Central memory CD8-positive, alpha-beta T cell (primary cell): ENCODE measurements at regions not wholly inside any gene's neighbourhood (a gene's known extent, or its start where the extent isn't known, plus 50 kb on each side); places are given as distances from the start of the nearest gene placed in this dataset.

Source experiments
- ATAC-seq: fragments of 150-1000 bp; cut with Tn5 transposase; replicated peaks from 2 replicates; pipeline ENCODE4 v1.10.0; 2022; ENCODE audit warnings: mild to moderate bottlenecking, moderate FRiP score, moderate number of reproducible peaks; ENCODE audit not compliant: poor library complexity, severe bottlenecking; ENCODE audit errors: extremely low read depth
- DNase-seq, 2 donors: peaks; one replicate each; pipeline ENCODE4 v3.0.0; 2021; ENCODE audit warnings: low spot score in 2 of 2
- H3K27ac Mint-ChIP-seq: one replicate; pipeline ENCODE4 v1.8.0; 2022; ENCODE audit warnings: low read depth, mild to moderate bottlenecking, moderate library complexity, mixed read lengths
- H3K27me3 Mint-ChIP-seq: one replicate; pipeline ENCODE4 v1.8.0; 2022; ENCODE audit warnings: mixed read lengths
- H3K36me3 Mint-ChIP-seq: one replicate; pipeline ENCODE4 v1.8.0; 2022; ENCODE audit warnings: mild to moderate bottlenecking, moderate library complexity, mixed read lengths; ENCODE audit not compliant: insufficient read depth
- H3K4me1 Mint-ChIP-seq: one replicate; pipeline ENCODE4 v1.8.0; 2022; ENCODE audit warnings: mixed read lengths
- H3K4me3 Mint-ChIP-seq: one replicate; pipeline ENCODE4 v1.8.0; 2022; ENCODE audit warnings: mild to moderate bottlenecking, moderate library complexity, mixed read lengths
- H3K9me3 Mint-ChIP-seq: one replicate; pipeline ENCODE4 v1.8.0; 2022; ENCODE audit warnings: mixed read lengths

- no peak overlapping the region for H3K27ac Mint-ChIP-seq
- H3K9me3 Mint-ChIP-seq = no peaks in the 10 kb centered on the region
- H3K36me3 Mint-ChIP-seq = no peaks in the 10 kb centered on the region
- DNase-seq (no peak), ATAC-seq (no peak)
- H3K4me1 Mint-ChIP-seq = peaks cover 5% of the 10 kb centered on the region
- peaks cover 36% of the 10 kb centered on the region for H3K27me3 Mint-ChIP-seq
- no peak overlapping the region for H3K4me3 Mint-ChIP-seq
These were observed 116.3 kb upstream of the HAAO start for GRCh38 chr2:42908518-42909200.

- H3K36me3 Mint-ChIP-seq = no peaks in the 10 kb centered on the region
- DNase-seq (no peak), ATAC-seq (no peak)
- H3K4me1 Mint-ChIP-seq = no peaks in the 10 kb centered on the region
- no peaks in the 10 kb centered on the region for H3K9me3 Mint-ChIP-seq
- H3K27ac Mint-ChIP-seq = no peak overlapping the region
- H3K4me3 Mint-ChIP-seq = no peak overlapping the region
- peaks cover 43% of the 10 kb centered on the region for H3K27me3 Mint-ChIP-seq
These were observed 115.5 kb upstream of the HAAO start for GRCh38 chr2:42907835-42908234.

GRCh38 chr2:42906557-42907411 is 114.4 kb upstream of the HAAO start:
- Mint-ChIP-seq H3K4me3 (no peak overlapping the region), H3K27ac (no peak overlapping the region), H3K4me1 (no peaks in the 10 kb centered on the region), H3K27me3 (peaks cover 43% of the 10 kb centered on the region), H3K9me3 (no peaks in the 10 kb centered on the region), H3K36me3 (no peaks in the 10 kb centered on the region)
- no peak for DNase-seq
- ATAC-seq = no peak

GRCh38 chr2:42906111-42906556 is 113.8 kb upstream of the HAAO start:
- DNase-seq (no peak), ATAC-seq (no peak)
- Mint-ChIP-seq H3K4me1 (no peaks in the 10 kb centered on the region), H3K4me3 (no peak overlapping the region), H3K27ac (no peak overlapping the region), H3K9me3 (no peaks in the 10 kb centered on the region), H3K27me3 (peaks cover 43% of the 10 kb centered on the region), H3K36me3 (no peaks in the 10 kb centered on the region)

- H3K4me1 Mint-ChIP-seq = no peaks in the 10 kb centered on the region
- H3K27ac Mint-ChIP-seq = no peak overlapping the region
- H3K27me3 Mint-ChIP-seq = peaks cover 43% of the 10 kb centered on the region
- no peaks in the 10 kb centered on the region for H3K36me3 Mint-ChIP-seq
- H3K9me3 Mint-ChIP-seq = no peaks in the 10 kb centered on the region
- no peak overlapping the region for H3K4me3 Mint-ChIP-seq
- DNase-seq = no peak
- ATAC-seq = no peak
These were observed 113.1 kb upstream of the HAAO start for GRCh38 chr2:42905341-42906110.

DNA sequence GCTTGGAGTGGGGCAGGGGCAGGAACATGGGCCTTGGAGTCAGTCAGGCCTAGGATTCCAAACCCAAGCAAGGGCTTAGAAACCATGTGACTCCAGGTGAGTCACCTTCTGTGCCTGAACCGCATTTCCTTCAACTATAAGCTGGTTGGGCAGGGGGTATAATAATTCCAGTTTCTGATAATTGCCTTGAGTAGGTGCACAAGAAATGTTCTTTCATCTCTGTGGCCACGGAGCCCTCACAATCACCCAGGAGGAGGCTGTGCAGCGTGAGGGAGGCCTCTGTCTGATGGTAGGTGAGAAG is 112.1 kb upstream of the HAAO start:
- Mint-ChIP-seq H3K36me3 (no peaks in the 10 kb centered on the region), H3K27ac (no peak overlapping the region), H3K4me3 (no peak overlapping the region), H3K9me3 (no peaks in the 10 kb centered on the region), H3K4me1 (no peaks in the 10 kb centered on the region), H3K27me3 (peaks cover 43% of the 10 kb centered on the region)
- DNase-seq = no peak
- ATAC-seq = no peak

DNA sequence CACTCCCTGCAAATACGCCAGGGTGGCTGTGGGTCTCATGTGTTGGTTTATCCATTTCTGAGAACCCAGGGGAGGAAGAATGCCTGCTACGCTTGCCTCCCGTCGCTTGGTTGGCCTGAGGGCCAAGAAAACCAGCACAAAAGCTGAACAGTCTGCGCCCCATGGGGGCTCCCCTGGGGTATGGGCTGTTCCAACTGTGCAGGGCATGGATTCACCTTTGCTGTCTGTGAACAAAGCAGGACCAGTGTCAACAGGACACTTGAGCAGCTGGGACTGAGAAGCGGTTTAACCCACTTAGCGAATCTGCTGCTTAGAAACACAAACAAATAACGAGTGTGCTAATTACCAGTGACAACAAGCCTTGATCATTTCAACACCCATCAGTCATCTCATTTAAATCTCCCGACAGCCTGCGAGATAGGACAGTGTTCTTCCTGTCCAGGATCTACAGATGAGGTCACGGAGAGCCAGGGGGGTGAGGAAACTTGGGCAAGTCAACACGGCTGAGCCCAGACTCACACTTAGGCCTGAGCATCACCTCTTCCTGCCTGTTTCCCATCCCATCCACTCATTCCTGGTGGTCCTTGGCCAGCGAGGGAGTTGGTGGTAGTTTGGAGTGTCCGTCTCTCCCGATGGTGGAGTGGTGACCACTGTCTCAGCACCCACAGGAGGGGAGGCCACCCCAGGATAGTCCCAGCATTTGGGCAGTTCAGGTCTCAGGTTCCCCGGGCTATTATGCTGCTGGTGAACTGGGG is 111.6 kb upstream of the HAAO start:
- no peaks in the 10 kb centered on the region for H3K9me3 Mint-ChIP-seq
- no peak overlapping the region for H3K4me3 Mint-ChIP-seq
- DNase-seq = no peak
- H3K36me3 Mint-ChIP-seq = no peaks in the 10 kb centered on the region
- H3K27me3 Mint-ChIP-seq = peaks cover 43% of the 10 kb centered on the region
- ATAC-seq = no peak
- no peaks in the 10 kb centered on the region for H3K4me1 Mint-ChIP-seq
- no peak overlapping the region for H3K27ac Mint-ChIP-seq

DNA sequence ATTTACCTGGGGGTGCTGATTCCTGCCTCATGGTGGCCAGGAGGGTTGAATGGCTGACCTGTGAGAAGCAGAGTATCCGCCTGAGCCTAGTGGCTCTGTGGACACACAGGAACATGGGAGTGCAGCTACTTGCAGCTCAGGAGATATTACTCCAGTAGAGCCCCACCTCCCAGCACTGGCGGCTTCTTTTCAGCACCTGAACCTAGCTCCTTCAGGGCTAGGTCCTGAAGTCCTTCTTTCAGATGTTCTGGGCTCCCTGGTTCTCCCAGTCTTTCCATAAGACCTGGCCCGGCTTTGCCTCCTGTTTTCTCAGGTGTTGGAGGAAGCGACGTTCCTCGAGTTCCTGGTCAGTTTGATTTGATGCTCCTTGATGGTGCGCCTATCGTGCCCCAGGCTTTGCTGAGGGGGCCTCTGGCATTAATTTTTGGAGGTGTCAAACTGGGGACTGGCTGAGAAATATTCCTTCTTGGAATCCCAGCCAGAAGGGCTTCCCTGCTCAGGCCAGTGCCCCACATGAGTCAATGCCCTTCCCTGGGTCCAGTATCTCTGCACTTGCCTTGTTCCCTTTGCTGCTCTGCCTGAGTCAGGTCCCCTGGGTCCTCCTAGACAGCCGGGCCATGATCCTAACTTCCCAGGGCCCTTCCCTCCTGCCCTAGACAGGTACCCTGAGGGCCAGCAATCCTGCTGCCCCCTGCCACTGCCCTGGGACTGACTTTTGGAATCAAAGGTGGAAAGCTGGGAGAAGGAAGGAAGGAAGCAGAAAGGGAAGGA is 110.7 kb upstream of the HAAO start:
- Mint-ChIP-seq H3K27ac (no peak overlapping the region), H3K36me3 (no peaks in the 10 kb centered on the region), H3K27me3 (peaks cover 43% of the 10 kb centered on the region), H3K9me3 (no peaks in the 10 kb centered on the region), H3K4me1 (no peaks in the 10 kb centered on the region), H3K4me3 (no peak overlapping the region)
- ATAC-seq (no peak), DNase-seq (no peak)

GRCh38 chr2:42901076-42901640 is 108.8 kb upstream of the HAAO start:
- Mint-ChIP-seq H3K27ac (no peak overlapping the region), H3K4me1 (no peaks in the 10 kb centered on the region), H3K9me3 (no peaks in the 10 kb centered on the region), H3K4me3 (no peak overlapping the region), H3K27me3 (peaks cover 26% of the 10 kb centered on the region), H3K36me3 (no peaks in the 10 kb centered on the region)
- ATAC-seq (no peak), DNase-seq (no peak)

DNA sequence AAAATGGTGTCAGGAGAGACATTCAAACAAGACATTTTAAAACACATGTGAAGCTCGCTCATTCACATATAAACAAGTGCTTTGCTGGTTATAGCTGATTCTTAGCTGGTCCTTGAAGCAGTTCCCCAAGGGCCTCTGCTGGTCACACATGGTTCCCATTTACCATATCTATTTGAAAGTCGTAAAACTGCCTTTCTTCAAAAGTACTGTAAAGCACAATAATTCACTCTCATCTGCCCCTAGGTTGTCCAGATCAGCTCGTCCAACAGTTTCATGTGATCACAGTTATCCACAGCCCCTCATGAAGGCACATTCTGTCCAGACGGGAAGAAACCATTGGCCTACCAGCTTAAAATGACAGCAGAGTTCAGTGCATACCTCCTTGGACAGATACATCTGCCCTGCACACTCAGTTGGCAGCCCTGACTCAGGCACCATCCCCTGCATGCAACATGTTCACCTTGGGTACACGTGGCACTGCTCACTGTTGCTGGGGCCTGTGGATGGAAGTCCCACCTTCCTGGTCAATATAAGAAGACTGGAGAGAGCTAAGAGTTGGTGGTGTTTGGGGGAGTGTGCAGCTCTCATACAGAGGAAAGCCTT is 108.0 kb upstream of the HAAO start:
- no peak overlapping the region for H3K27ac Mint-ChIP-seq
- no peaks in the 10 kb centered on the region for H3K9me3 Mint-ChIP-seq
- ATAC-seq (no peak), DNase-seq (no peak)
- peaks cover 18% of the 10 kb centered on the region for H3K27me3 Mint-ChIP-seq
- no peak overlapping the region for H3K4me3 Mint-ChIP-seq
- no peaks in the 10 kb centered on the region for H3K36me3 Mint-ChIP-seq
- H3K4me1 Mint-ChIP-seq = no peaks in the 10 kb centered on the region

GRCh38 chr2:42897358-42897757 is 105.0 kb upstream of the HAAO start:
- Mint-ChIP-seq H3K9me3 (no peaks in the 10 kb centered on the region), H3K4me3 (no peak overlapping the region), H3K4me1 (no peaks in the 10 kb centered on the region), H3K27ac (no peak overlapping the region), H3K36me3 (peaks cover 2% of the 10 kb centered on the region), H3K27me3 (peaks cover 9% of the 10 kb centered on the region)
- DNase-seq = no peak
- ATAC-seq = no peak
